Progenitor cell of endocrine pancreas (in vitro differentiated cells): ENCODE measurements at regions not wholly inside any gene's neighbourhood (a gene's known extent, or its start where the extent isn't known, plus 50 kb on each side); places are given as distances from the start of the nearest gene placed in this dataset.

ENCODE experiments used
- DNase-seq: peaks from one replicate; pipeline ENCODE4 v3.0.0; 2021; ENCODE audit warnings: low spot score; ENCODE audit not compliant: unreplicated experiment
- H3K27ac Mint-ChIP-seq: 2 replicates; pipeline ENCODE4 v1.8.0; 2021; ENCODE audit warnings: mild to moderate bottlenecking, moderate library complexity, mixed read lengths
- H3K27me3 Mint-ChIP-seq: 2 replicates; pipeline ENCODE4 v1.8.0; 2021; ENCODE audit warnings: mixed read lengths
- H3K36me3 Mint-ChIP-seq: 2 replicates; pipeline ENCODE4 v1.8.0; 2022; ENCODE audit warnings: mixed read lengths; ENCODE audit not compliant: insufficient read depth
- H3K4me1 Mint-ChIP-seq: 2 replicates; pipeline ENCODE4 v1.8.0; 2021; ENCODE audit warnings: low read depth, mixed read lengths
- H3K4me3 Mint-ChIP-seq: 2 replicates; pipeline ENCODE4 v1.8.0; 2021; ENCODE audit warnings: low read depth, mild to moderate bottlenecking, moderate library complexity, mixed read lengths
- H3K9me3 Mint-ChIP-seq: 2 replicates; pipeline ENCODE4 v1.8.0; 2021; ENCODE audit warnings: low read depth, mixed read lengths
- CTCF ChIP-seq: fragments of 200-600 bp; sonication (generic); IDR thresholded peaks from one replicate; pipeline ENCODE4 v1.5.0; 2021; ENCODE audit warnings: antibody characterized with exemption, mild to moderate bottlenecking; ENCODE audit not compliant: unreplicated experiment

DNA sequence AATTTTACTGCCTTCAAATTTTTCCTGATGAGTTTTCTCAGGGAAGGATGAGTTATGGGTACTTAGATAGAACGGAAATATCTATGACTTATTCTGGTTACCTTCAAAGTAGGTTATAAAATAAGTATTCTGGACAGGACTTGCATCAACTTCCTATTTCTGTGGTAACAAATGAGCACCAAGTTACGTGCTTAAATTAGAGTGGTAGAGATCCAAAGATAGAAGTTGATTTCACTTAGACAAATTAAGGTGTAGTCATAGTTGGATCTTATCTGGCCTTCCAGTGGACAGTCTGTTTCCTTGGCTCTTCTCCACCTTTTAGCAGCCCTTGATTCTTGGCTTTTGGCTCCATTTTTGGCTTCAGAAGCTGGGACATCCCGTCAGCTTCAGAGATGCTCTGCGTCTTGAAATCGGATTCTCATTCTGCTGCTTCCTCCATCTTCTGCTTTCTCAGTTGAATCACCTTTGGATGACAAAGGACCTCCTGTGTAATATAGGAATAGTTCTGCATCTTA is 109.9 kb downstream of the ZNF518B start:
- H3K27me3 Mint-ChIP-seq: no peaks in the 10 kb centered on the region
- H3K27ac Mint-ChIP-seq: no peak overlapping the region
- no peaks in the 10 kb centered on the region for H3K9me3 Mint-ChIP-seq
- no peak for DNase-seq
- no peak overlapping the region for H3K4me3 Mint-ChIP-seq
- TF ChIP-seq CTCF: no peak
- no peaks in the 10 kb centered on the region for H3K4me1 Mint-ChIP-seq
- H3K36me3 Mint-ChIP-seq: no peaks in the 10 kb centered on the region

- no peak overlapping the region for H3K4me3 Mint-ChIP-seq
- DNase-seq: no peak
- no peaks in the 10 kb centered on the region for H3K36me3 Mint-ChIP-seq
- no peaks in the 10 kb centered on the region for H3K4me1 Mint-ChIP-seq
- H3K9me3 Mint-ChIP-seq: no peaks in the 10 kb centered on the region
- TF ChIP-seq CTCF: no peak
- no peaks in the 10 kb centered on the region for H3K27me3 Mint-ChIP-seq
- H3K27ac Mint-ChIP-seq: no peak overlapping the region
Measured at GRCh38 chr4:10346023-10346422, 111.2 kb downstream of the ZNF518B start.

DNA sequence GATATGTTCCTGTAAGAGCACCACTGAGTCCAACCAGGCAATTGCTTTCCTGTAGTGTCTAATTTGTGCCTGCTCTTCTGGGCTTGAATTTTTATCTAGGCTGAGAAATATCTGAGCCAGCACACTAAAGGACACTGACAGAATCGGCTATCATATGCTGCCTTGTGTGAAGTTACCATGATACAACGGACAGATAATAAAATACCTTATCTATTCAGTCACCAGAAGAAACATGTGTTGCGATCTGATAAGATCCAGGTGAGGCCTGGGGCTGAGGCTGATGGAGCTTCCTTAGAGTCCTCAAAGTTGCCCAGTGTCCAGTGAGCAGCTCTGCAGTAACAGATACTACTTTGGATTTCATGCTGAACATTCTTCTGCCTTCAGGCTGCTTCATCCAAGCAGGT is 111.8 kb downstream of the ZNF518B start:
- Mint-ChIP-seq H3K27me3 (no peaks in the 10 kb centered on the region), H3K4me1 (no peaks in the 10 kb centered on the region), H3K27ac (no peak overlapping the region), H3K36me3 (no peaks in the 10 kb centered on the region), H3K4me3 (no peak overlapping the region), H3K9me3 (no peaks in the 10 kb centered on the region)
- DNase-seq: no peak
- no peak for TF ChIP-seq CTCF

DNA sequence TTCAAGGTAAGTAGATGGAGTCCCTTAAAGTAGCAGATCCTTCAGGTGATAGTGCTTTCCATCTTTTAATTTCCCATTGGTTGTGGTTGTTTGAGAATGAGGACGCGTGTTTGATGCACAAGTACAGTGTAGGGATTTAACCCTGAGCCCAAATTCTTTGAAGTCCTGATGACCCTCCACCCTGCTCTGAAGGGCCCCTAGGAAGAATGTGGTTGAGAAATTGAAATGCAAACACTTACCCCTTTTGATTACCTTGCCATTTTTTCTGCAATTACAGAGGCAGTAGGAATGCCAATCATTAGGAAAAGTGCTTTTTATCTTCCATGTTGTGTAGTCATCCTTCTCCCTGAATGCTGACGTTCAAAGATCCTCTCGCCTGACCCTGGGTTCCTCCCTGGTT is 112.4 kb downstream of the ZNF518B start:
- TF ChIP-seq CTCF: no peak
- no peaks in the 10 kb centered on the region for H3K4me1 Mint-ChIP-seq
- no peaks in the 10 kb centered on the region for H3K27me3 Mint-ChIP-seq
- no peak for DNase-seq
- no peaks in the 10 kb centered on the region for H3K36me3 Mint-ChIP-seq
- no peak overlapping the region for H3K4me3 Mint-ChIP-seq
- no peak overlapping the region for H3K27ac Mint-ChIP-seq
- no peaks in the 10 kb centered on the region for H3K9me3 Mint-ChIP-seq

DNA sequence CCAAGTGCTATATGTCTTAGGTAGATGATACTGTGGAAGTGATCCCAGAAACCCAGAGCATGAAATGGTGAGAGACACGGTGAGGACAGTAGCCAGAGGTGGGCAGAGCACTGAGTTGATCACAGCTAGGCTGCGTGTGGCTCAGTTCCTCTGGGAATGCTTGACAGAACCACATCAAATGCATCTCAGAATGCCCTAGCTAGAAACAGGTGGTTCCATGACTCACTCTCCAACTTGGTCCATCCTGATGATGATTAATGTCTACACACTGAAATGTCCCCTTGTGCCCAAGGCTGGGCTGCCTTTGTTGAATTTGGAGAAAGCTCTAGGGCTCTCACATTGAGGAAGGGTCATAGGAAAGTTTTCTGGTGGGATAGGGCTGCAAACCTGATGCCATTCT is 113.6 kb downstream of the ZNF518B start:
- Mint-ChIP-seq H3K27me3 (no peaks in the 10 kb centered on the region), H3K4me3 (no peak overlapping the region), H3K4me1 (no peaks in the 10 kb centered on the region), H3K36me3 (no peaks in the 10 kb centered on the region), H3K27ac (no peak overlapping the region), H3K9me3 (no peaks in the 10 kb centered on the region)
- TF ChIP-seq CTCF: no peak
- no peak for DNase-seq
